Urothelium cell line (cell line): ENCODE measurements at regions not wholly inside any gene's neighbourhood (a gene's known extent, or its start where the extent isn't known, plus 50 kb on each side); places are given as distances from the start of the nearest gene placed in this dataset.

Experiments used
- DNase-seq: peaks from one replicate; pipeline ENCODE4 v3.0.0; 2011; ENCODE audit warnings: low spot score, mixed read lengths
- FAIRE-seq: peaks from 2 replicates; lab custom pipeline; 2011; peaks lifted over from hg19 to GRCh38; lab: Jason Lieb, UNC

- no peak for DNase-seq
- FAIRE-seq, result no peak
Observed at GRCh38 chr13:85896516-85897450, 97.6 kb upstream of the SLITRK6 start.

GRCh38 chr13:85887406-85887805, 88.2 kb upstream of the SLITRK6 start:
- FAIRE-seq (no peak), DNase-seq (no peak)

- FAIRE-seq, result no peak
- no peak for DNase-seq
Observed at GRCh38 chr13:85879014-85879413, 79.8 kb upstream of the SLITRK6 start.

- peak; percentile 2 for DNase-seq
- FAIRE-seq, result no peak
Observed at GRCh38 chr13:85864963-85865530, 65.8 kb upstream of the SLITRK6 start.

GRCh38 chr13:85853901-85854663, 54.9 kb upstream of the SLITRK6 start:
- DNase-seq, result no peak
- no peak for FAIRE-seq

GRCh38 chr13:85853161-85853894, 54.1 kb upstream of the SLITRK6 start:
- no peak for FAIRE-seq

More at GRCh38 chr13:85853161-85853894, 54.1 kb upstream of the SLITRK6 start:
- no peak for DNase-seq
